ENCODE measurements at regions not wholly inside any gene's neighbourhood (a gene's known extent, or its start where the extent isn't known, plus 50 kb on each side); places are given as distances from the start of the nearest gene placed in this dataset.

DNA sequence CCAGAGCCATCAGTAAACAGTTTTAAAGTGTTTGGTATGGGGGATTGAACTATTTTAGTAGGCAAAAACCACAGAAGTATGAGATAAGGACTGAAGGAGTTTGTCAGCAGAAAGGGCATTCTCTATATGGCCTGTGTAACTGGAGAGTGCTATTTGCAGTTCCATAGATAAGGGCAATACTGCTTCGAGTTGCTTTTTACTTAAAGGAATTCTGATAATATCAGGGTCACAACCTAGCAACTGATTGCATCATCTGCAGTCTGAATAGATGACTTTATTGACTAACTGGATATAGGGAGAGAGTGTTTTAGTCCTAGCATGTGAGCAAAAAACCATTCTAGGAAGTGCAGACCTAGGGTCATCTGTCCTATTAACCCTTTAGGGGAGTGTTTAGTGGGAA is 645.2 kb upstream of the PTPRD start:
- Mint-ChIP-seq H3K27me3 (ENCODE audit: unreplicated experiment) (peaks cover 2% of the 10 kb centered on the region), H3K27ac (ENCODE audit: unreplicated experiment) (no peak overlapping the region), H3K4me3 (ENCODE audit: unreplicated experiment) (no peak overlapping the region), H3K9me3 (ENCODE audit: unreplicated experiment) (no peaks in the 10 kb centered on the region), H3K36me3 (ENCODE audit: low read depth, unreplicated experiment) (no peaks in the 10 kb centered on the region), H3K4me1 (ENCODE audit: unreplicated experiment) (no peaks in the 10 kb centered on the region)
- TF ChIP-seq CTCF (IDR thresholded peaks at IDR 0.05; ENCODE audit: unreplicated experiment), result no peak
- no peak for DNase-seq (ENCODE audit: low spot score)

GRCh38 chr9:11269036-11269435 is 656.2 kb upstream of the PTPRD start:
- Mint-ChIP-seq H3K36me3 (ENCODE audit: low read depth, unreplicated experiment) (no peaks in the 10 kb centered on the region), H3K27ac (ENCODE audit: unreplicated experiment) (no peak overlapping the region), H3K27me3 (ENCODE audit: unreplicated experiment) (no peaks in the 10 kb centered on the region), H3K4me3 (ENCODE audit: unreplicated experiment) (no peak overlapping the region), H3K9me3 (ENCODE audit: unreplicated experiment) (no peaks in the 10 kb centered on the region), H3K4me1 (ENCODE audit: unreplicated experiment) (no peaks in the 10 kb centered on the region)
- no peak for DNase-seq (ENCODE audit: low spot score)
- no peak for TF ChIP-seq CTCF (IDR thresholded peaks at IDR 0.05; ENCODE audit: unreplicated experiment)

- no peak overlapping the region for H3K4me3 Mint-ChIP-seq (ENCODE audit: unreplicated experiment)
- no peak overlapping the region for H3K27ac Mint-ChIP-seq (ENCODE audit: unreplicated experiment)
These were observed 662.4 kb upstream of the PTPRD start for GRCh38 chr9:11275158-11275695.

GRCh38 chr9:11312966-11313365 is 700.2 kb upstream of the PTPRD start:
- Mint-ChIP-seq H3K4me1 (ENCODE audit: unreplicated experiment) (no peaks in the 10 kb centered on the region), H3K4me3 (ENCODE audit: unreplicated experiment) (no peak overlapping the region), H3K27ac (ENCODE audit: unreplicated experiment) (no peak overlapping the region), H3K9me3 (ENCODE audit: unreplicated experiment) (no peaks in the 10 kb centered on the region), H3K27me3 (ENCODE audit: unreplicated experiment) (peaks cover 2% of the 10 kb centered on the region), H3K36me3 (ENCODE audit: low read depth, unreplicated experiment) (no peaks in the 10 kb centered on the region)
- DNase-seq (ENCODE audit: low spot score), result no peak
- TF ChIP-seq CTCF (IDR thresholded peaks at IDR 0.05; ENCODE audit: unreplicated experiment), result no peak

More at GRCh38 chr9:11275158-11275695, 662.4 kb upstream of the PTPRD start:
- H3K27me3 Mint-ChIP-seq (ENCODE audit: unreplicated experiment), result no peaks in the 10 kb centered on the region
- H3K36me3 Mint-ChIP-seq (ENCODE audit: low read depth, unreplicated experiment), result no peaks in the 10 kb centered on the region
- DNase-seq (ENCODE audit: low spot score), result no peak
- TF ChIP-seq CTCF (IDR thresholded peaks at IDR 0.05; ENCODE audit: unreplicated experiment), result no peak
- no peaks in the 10 kb centered on the region for H3K9me3 Mint-ChIP-seq (ENCODE audit: unreplicated experiment)
- H3K4me1 Mint-ChIP-seq (ENCODE audit: unreplicated experiment), result no peaks in the 10 kb centered on the region

GRCh38 chr9:11318946-11319345 is 706.1 kb upstream of the PTPRD start:
- TF ChIP-seq CTCF (IDR thresholded peaks at IDR 0.05; ENCODE audit: unreplicated experiment), result no peak
- no peak for DNase-seq (ENCODE audit: low spot score)
- Mint-ChIP-seq H3K9me3 (ENCODE audit: unreplicated experiment) (no peaks in the 10 kb centered on the region), H3K4me3 (ENCODE audit: unreplicated experiment) (no peak overlapping the region), H3K27ac (ENCODE audit: unreplicated experiment) (no peak overlapping the region), H3K27me3 (ENCODE audit: unreplicated experiment) (no peaks in the 10 kb centered on the region), H3K36me3 (ENCODE audit: low read depth, unreplicated experiment) (no peaks in the 10 kb centered on the region), H3K4me1 (ENCODE audit: unreplicated experiment) (no peaks in the 10 kb centered on the region)
